ENCODE measurements at regions not wholly inside any gene's neighbourhood (a gene's known extent, or its start where the extent isn't known, plus 50 kb on each side); places are given as distances from the start of the nearest gene placed in this dataset.
"Not testable (repeated sequence)": the region's sequence is repeated elsewhere in the genome, so short reads cannot be mapped to it uniquely, and the experiment has no call there.

- DNase-seq (ENCODE audit: low read depth) = no peak
Measured at GRCh38 chr20:4350096-4350495, 101.0 kb upstream of the ADRA1D start.

GRCh38 chr20:4344670-4345069, 95.6 kb upstream of the ADRA1D start:
- DNase-seq (ENCODE audit: low read depth) = peak; percentile 39

GRCh38 chr20:4342609-4343008, 93.5 kb upstream of the ADRA1D start:
- DNase-seq (ENCODE audit: low read depth) = no peak

- DNase-seq (ENCODE audit: low read depth) = peak; percentile 97
Measured at GRCh38 chr20:4341804-4342485, 92.9 kb upstream of the ADRA1D start.

GRCh38 chr20:4335722-4336121, 86.6 kb upstream of the ADRA1D start:
- DNase-seq (ENCODE audit: low read depth) = no peak

GRCh38 chr20:4332121-4332860, 83.2 kb upstream of the ADRA1D start:
- DNase-seq (ENCODE audit: low read depth) = no peak

- DNase-seq (ENCODE audit: low read depth) = no peak
Measured at GRCh38 chr20:4330011-4330410, 80.9 kb upstream of the ADRA1D start.

- no peak for DNase-seq (ENCODE audit: low read depth)
Measured at GRCh38 chr20:4329232-4329631, 80.1 kb upstream of the ADRA1D start.

GRCh38 chr20:4328541-4328940, 79.5 kb upstream of the ADRA1D start:
- no peak for DNase-seq (ENCODE audit: low read depth)

- no peak for DNase-seq (ENCODE audit: low read depth)
Measured at GRCh38 chr20:4327956-4328355, 78.9 kb upstream of the ADRA1D start.

GRCh38 chr20:4326195-4327065, 77.3 kb upstream of the ADRA1D start:
- peak; percentile 37 for DNase-seq (ENCODE audit: low read depth)

GRCh38 chr20:4325548-4326187, 76.6 kb upstream of the ADRA1D start:
- no peak for DNase-seq (ENCODE audit: low read depth)

GRCh38 chr20:4324611-4325243, 75.6 kb upstream of the ADRA1D start:
- DNase-seq (ENCODE audit: low read depth) = no peak

- peak; percentile 16 for DNase-seq (ENCODE audit: low read depth)
Measured at GRCh38 chr20:4322499-4322898, 73.4 kb upstream of the ADRA1D start.

GRCh38 chr20:4320291-4320690, 71.2 kb upstream of the ADRA1D start:
- DNase-seq (ENCODE audit: low read depth) = no peak

- peak; percentile 67 for DNase-seq (ENCODE audit: low read depth)
Measured at GRCh38 chr20:4318891-4319290, 69.8 kb upstream of the ADRA1D start.

GRCh38 chr20:4310616-4311015, 61.5 kb upstream of the ADRA1D start:
- DNase-seq (ENCODE audit: low read depth) = not testable (repeated sequence)

- no peak for DNase-seq (ENCODE audit: low read depth)
Measured at GRCh38 chr20:4306206-4306605, 57.1 kb upstream of the ADRA1D start.

GRCh38 chr20:4305091-4305490, 56.0 kb upstream of the ADRA1D start:
- no peak for DNase-seq (ENCODE audit: low read depth)

GRCh38 chr20:4304601-4305000, 55.5 kb upstream of the ADRA1D start:
- no peak for DNase-seq (ENCODE audit: low read depth)

- DNase-seq (ENCODE audit: low read depth) = no peak
Measured at GRCh38 chr20:4303136-4303535, 54.0 kb upstream of the ADRA1D start.

- DNase-seq (ENCODE audit: low read depth) = no peak
Measured at GRCh38 chr20:4300921-4301320, 51.8 kb upstream of the ADRA1D start.

Measured in EH (cell line).